ENCODE measurements at regions not wholly inside any gene's neighbourhood (a gene's known extent, or its start where the extent isn't known, plus 50 kb on each side); places are given as distances from the start of the nearest gene placed in this dataset.

DNA sequence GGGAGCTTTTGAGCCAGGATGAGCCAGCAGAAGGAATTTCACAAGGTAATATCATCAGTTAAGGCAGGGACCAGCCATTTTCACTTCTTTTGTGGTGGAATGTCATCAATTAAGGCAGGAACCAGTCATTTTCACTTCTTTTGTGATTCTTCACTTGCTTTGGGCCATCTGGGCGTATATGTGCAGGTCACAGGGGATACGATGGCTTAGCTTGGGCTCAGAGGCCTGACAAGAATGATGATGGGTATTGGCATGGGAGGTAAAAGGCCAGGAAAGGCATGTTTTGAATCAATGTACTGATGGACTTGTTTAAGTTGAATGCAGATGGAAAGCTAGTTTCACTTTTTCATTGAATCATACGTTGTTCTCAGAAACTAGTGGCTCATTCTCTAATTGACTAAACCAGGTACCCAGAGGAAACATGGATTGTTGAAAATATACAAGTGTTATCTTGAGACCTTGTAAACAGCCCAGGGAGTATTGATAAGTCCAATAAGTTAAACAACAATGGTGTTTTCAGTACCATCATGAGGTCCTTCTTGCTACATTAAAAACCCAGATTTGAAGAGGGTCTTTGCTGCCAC is 1672.5 kb upstream of the DDX18 start:
- no peak for TF ChIP-seq TCF7L2 (IDR thresholded peaks at IDR 0.05; ENCODE audit: low read depth, low read length)
- no peak for TF ChIP-seq CTCF (IDR thresholded peaks at IDR 0.05)
- TF ChIP-seq, protein P1, sequence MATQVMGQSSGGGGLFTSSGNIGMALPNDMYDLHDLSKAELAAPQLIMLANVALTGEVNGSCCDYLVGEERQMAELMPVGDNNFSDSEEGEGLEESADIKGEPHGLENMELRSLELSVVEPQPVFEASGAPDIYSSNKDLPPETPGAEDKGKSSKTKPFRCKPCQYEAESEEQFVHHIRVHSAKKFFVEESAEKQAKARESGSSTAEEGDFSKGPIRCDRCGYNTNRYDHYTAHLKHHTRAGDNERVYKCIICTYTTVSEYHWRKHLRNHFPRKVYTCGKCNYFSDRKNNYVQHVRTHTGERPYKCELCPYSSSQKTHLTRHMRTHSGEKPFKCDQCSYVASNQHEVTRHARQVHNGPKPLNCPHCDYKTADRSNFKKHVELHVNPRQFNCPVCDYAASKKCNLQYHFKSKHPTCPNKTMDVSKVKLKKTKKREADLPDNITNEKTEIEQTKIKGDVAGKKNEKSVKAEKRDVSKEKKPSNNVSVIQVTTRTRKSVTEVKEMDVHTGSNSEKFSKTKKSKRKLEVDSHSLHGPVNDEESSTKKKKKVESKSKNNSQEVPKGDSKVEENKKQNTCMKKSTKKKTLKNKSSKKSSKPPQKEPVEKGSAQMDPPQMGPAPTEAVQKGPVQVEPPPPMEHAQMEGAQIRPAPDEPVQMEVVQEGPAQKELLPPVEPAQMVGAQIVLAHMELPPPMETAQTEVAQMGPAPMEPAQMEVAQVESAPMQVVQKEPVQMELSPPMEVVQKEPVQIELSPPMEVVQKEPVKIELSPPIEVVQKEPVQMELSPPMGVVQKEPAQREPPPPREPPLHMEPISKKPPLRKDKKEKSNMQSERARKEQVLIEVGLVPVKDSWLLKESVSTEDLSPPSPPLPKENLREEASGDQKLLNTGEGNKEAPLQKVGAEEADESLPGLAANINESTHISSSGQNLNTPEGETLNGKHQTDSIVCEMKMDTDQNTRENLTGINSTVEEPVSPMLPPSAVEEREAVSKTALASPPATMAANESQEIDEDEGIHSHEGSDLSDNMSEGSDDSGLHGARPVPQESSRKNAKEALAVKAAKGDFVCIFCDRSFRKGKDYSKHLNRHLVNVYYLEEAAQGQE (IDR thresholded peaks at IDR 0.05; ENCODE audit: insufficient read depth in 1 of 2, low read depth in 2 of 2, low read length in 1 of 2), result no peak
- no peak for TF ChIP-seq POLR2AphosphoS5 (IDR thresholded peaks at IDR 0.05; ENCODE audit: low read depth, low read length)
- no peak for TF ChIP-seq SIN3A (IDR thresholded peaks at IDR 0.05; ENCODE audit: borderline replicate concordance, insufficient read depth, low read depth, low read length)
- CTCF ChIA-PET, result no interaction called here
- Histone ChIP-seq H3K27me3 (ENCODE audit: control insufficient read depth, insufficient read depth, low read length) (no peaks in the 10 kb centered on the region), H3K27ac (ENCODE audit: low read length) (no peak overlapping the region), H3K4me3 (ENCODE audit: low read depth in 2 of 2, low read length in 2 of 2) (no peak overlapping the region), H3K4me1 (ENCODE audit: control insufficient read depth, insufficient read depth, low read length) (no peaks in the 10 kb centered on the region), H3K9me3 (ENCODE audit: control insufficient read depth, insufficient read depth, low read depth, low read length) (no peaks in the 10 kb centered on the region), H3K36me3 (ENCODE audit: control insufficient read depth, insufficient read depth, low read length) (no peaks in the 10 kb centered on the region)
- in situ Hi-C loops (cut with HindIII; ENCODE audit: low pct_unique_long_range_greater_than_20kb, low sequenced_read_pairs), result no loop called here
- BruUV-seq (replicated peaks), result no TSS peak
- intact Hi-C loops (cut with micrococcal nuclease; ENCODE audit: unreplicated experiment), result no loop called here
- ATAC-seq (no peak), DNase-seq (ENCODE audit: low read depth, low spot score) (no peak)
- POLR2A ChIA-PET, result no interaction called here

- no TSS peak for BruUV-seq (replicated peaks)
Observed at GRCh38 chr2:116142644-116143227, 1671.8 kb upstream of the DDX18 start.

More at GRCh38 chr2:116142644-116143227, 1671.8 kb upstream of the DDX18 start:
- ChIA-PET POLR2A (no interaction called here), CTCF (no interaction called here)
- intact Hi-C loops (cut with micrococcal nuclease; ENCODE audit: unreplicated experiment), result no loop called here
- Histone ChIP-seq H3K27me3 (ENCODE audit: control insufficient read depth, insufficient read depth, low read length) (no peaks in the 10 kb centered on the region), H3K4me1 (ENCODE audit: control insufficient read depth, insufficient read depth, low read length) (no peaks in the 10 kb centered on the region), H3K36me3 (ENCODE audit: control insufficient read depth, insufficient read depth, low read length) (no peaks in the 10 kb centered on the region), H3K4me3 (ENCODE audit: low read depth in 2 of 2, low read length in 2 of 2) (no peak overlapping the region), H3K27ac (ENCODE audit: low read length) (no peak overlapping the region), H3K9me3 (ENCODE audit: control insufficient read depth, insufficient read depth, low read depth, low read length) (no peaks in the 10 kb centered on the region)
- ATAC-seq (no peak), DNase-seq (ENCODE audit: low read depth, low spot score) (no peak)
- TF ChIP-seq CTCF (IDR thresholded peaks at IDR 0.05), result no peak
- TF ChIP-seq POLR2AphosphoS5 (IDR thresholded peaks at IDR 0.05; ENCODE audit: low read depth, low read length), result no peak
- TF ChIP-seq, protein P1 (IDR thresholded peaks at IDR 0.05; ENCODE audit: insufficient read depth in 1 of 2, low read depth in 2 of 2, low read length in 1 of 2), result no peak
- TF ChIP-seq SIN3A (IDR thresholded peaks at IDR 0.05; ENCODE audit: borderline replicate concordance, insufficient read depth, low read depth, low read length), result no peak
- in situ Hi-C loops (cut with HindIII; ENCODE audit: low pct_unique_long_range_greater_than_20kb, low sequenced_read_pairs), result no loop called here
